GM12891 (cell line): ENCODE measurements at regions not wholly inside any gene's neighbourhood (a gene's known extent, or its start where the extent isn't known, plus 50 kb on each side); places are given as distances from the start of the nearest gene placed in this dataset.

Experiments
- POLR2A ChIP-seq: IDR thresholded peaks from 2 replicates; pipeline ENCODE4 v1.6.1; 2011; ENCODE audit warnings: low read depth, low read length, control low read depth
- POLR2AphosphoS5 ChIP-seq: IDR thresholded peaks from 2 replicates; pipeline ENCODE4 v1.6.1; 2011; ENCODE audit warnings: low read depth, low read length, control low read depth
- TAF1 ChIP-seq: IDR thresholded peaks from 2 replicates; pipeline ENCODE4 v1.6.1; 2011; ENCODE audit warnings: low read depth, low read length, control low read depth

DNA sequence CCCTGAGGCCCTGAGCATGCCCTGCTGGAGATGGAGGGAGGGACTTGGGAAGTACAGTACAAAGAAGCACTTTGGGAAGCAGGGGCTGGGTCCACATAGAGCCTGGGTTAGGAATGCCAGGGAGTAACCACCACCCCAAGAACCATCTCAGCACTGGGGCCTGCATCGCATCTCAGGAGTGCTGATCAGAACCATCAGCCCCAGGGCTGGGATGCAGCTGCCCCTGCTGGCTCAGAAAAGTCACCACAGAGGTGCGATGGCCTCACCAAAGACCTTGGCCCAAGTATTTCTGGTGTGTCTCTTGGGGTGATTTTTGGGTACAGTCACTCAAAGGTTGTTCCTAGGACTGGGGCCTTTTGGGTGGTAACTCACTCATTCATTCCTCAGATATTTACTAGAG, 236.8 kb upstream of the MVB12B start:
- no peak for TF ChIP-seq POLR2A
- TF ChIP-seq POLR2AphosphoS5, result no peak
- no peak for TF ChIP-seq TAF1
